HG03457 (cell line): ENCODE measurements at regions not wholly inside any gene's neighbourhood (a gene's known extent, or its start where the extent isn't known, plus 50 kb on each side); places are given as distances from the start of the nearest gene placed in this dataset.

ENCODE experiments used
- ATAC-seq: cut with Tn5 transposase; IDR thresholded peaks from one replicate; pipeline ENCODE4 v1.9.1; 2021; ENCODE audit warnings: moderate number of reproducible peaks; ENCODE audit not compliant: unreplicated experiment

DNA sequence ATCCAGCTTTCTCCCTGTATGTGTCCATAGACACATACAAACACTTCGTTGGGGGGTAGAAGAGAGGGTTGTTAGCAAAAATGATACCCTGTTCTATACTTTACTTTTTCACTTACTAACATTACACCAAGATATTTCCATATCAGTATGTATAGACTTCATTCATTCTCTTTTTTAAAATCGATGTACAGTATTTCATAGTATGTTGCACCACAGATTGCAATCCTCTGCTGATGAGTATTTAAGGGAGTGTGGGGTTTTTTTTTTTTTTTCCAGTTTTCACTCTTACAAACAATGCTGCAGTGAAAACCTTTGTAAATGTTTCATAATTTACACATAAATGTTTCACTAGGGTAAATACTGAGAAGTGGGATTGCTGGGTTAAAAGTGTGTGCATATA is 402.3 kb downstream of the LRATD1 start:
- ATAC-seq = no peak

DNA sequence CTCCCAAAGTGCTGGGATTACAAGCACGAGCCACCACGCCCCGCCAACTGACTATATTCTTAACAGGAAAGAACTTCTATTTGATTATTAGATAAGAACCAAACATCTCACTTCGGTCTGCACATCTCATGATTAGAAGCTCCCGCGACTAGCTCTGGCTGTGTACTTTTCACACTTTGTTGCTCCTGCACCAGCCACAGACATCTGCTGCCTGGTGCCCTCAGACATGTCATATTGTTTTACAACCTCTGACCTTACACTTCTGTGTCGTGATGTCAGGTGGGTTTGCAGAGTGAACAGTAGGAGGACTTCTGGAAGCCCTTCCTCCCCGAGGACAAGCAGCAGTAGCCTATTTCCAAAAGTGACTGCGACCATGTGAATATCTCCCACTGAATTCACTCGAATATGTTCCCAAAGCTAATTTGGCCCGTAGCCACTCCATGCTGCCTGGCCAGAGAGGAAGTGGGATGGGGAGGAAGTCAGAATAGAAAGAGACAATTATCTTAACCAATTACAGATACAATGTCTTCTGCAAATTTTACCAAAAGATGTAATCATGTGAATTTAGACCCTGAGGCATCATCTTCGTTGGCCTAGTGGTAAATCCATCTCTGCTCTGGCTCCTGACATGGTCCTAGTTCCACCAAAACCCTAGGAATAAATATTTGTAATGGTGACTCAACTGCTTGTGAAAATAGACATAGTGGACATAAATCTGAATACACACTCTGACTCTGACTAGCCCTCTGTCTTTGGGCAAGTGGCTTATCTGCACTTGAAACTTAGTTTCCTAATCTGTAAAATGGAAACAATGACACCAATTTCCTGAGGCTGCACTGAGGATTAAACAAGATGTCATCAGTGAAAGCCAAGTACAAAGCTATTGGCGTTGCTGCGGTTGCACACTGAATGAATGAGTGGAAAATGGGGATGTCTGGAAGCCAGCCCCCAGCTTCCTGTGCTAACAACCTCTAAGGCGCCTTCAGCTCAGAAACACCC is 406.1 kb downstream of the LRATD1 start:
- no peak for ATAC-seq

GRCh38 chr2:15040429-15041084 is 408.0 kb downstream of the LRATD1 start:
- ATAC-seq = no peak

- no peak for ATAC-seq
These were observed 408.9 kb downstream of the LRATD1 start for GRCh38 chr2:15041429-15041837.

DNA sequence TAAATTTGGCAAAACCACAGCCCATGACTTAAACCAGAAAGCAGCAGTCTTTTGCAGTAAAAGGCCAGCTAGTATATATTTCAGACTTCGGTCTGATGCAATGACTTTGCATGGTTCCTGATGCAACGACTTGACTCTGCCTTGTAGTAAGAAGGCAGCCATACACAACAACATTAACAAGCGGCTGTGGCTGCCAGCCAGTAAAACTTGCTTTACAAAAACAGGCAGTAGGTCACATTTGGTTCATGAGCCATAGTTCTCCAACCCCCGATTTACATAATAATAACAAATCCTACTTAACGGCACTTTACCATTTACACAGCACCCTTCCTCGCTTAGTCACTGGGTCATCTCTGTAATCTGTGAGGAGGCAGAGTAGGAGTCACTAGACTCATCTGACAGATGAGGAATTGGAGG is 410.3 kb downstream of the LRATD1 start:
- ATAC-seq = no peak

GRCh38 chr2:15043336-15044058 is 411.0 kb downstream of the LRATD1 start:
- no peak for ATAC-seq

GRCh38 chr2:15045054-15045453 is 412.5 kb downstream of the LRATD1 start:
- no peak for ATAC-seq

DNA sequence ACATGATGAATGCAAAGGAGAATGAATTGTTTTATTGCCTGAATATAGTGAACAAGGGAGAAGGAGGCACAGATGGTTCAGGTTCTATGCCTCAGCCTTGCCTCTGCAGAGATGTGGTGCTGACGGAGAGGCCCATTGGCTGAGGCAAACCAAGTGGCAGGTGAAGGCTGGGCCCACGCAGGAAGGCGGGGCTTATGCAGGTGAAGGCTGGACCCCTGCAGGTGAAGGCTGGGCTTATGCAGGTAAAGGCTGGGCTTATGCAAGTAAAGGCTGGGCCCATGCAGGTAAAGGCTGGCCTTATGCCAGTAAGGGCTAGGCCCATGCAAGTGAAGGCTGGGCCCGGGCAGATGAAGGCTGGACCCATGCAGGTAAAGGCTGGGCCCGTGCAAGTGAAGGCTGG is 414.7 kb downstream of the LRATD1 start:
- no peak for ATAC-seq

DNA sequence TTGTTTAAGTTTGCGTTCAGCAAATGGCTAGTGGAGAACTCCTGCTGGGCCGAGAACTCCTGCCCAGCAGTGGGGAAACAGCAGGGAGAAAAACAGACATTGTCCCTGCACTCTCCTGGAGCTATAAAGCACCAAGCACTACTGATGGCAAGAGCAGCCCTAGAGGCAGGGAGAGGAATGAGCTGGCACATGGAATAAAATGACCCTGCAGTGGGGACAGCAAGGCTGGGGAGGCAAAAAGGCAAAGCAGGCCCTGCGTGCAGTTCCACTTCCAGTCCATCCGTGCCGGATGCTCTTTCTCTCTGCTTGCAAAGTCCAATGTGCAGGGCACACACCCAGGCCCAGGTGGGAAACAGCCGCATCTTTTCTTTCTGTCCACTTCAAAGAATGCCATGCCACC is 415.5 kb downstream of the LRATD1 start:
- ATAC-seq = no peak

DNA sequence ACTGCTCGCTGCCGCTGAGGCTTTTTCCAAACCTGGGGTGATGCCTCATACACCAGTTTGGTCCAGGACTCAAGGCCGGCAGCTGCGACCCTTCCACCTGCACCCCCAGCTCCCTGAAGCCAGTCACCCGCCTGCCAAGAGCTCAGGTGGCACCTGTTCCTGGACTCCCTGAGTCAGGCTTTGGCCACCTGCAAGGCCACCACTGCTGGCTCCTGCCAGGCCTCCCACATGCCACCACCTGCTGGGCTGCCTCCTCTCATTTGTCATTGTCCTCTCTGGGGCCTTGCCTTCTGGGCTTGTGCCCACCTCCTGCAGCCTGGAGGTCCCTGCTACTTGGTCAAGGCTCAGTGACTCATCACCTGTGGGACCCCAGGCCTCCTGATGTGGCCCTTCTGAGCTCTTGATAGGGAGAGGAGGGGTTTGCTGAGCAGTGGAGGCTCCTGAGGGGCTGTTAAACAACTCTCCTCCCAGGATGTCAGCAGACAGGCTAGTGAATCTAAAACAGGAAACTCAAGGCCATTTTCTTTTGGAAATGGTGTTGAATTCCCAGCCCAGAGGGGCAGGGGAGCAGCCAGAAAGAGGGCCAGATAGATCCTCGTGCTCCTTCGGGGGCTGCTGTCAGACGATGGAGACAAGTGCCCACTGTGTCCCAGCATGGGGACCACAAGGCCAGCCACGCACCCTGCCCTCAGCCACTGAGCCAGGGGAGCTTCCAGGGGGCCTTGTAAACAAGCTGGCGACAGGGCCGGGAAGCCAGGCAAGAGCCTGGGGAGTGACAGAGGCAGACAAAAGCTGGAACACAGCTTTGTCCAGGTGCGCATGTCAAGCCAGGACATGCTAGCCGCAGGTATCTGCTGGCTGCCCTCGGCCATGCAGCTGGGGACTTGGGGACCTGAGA is 416.8 kb downstream of the LRATD1 start:
- no peak for ATAC-seq

GRCh38 chr2:15050483-15050882 is 418.0 kb downstream of the LRATD1 start:
- ATAC-seq = no peak

DNA sequence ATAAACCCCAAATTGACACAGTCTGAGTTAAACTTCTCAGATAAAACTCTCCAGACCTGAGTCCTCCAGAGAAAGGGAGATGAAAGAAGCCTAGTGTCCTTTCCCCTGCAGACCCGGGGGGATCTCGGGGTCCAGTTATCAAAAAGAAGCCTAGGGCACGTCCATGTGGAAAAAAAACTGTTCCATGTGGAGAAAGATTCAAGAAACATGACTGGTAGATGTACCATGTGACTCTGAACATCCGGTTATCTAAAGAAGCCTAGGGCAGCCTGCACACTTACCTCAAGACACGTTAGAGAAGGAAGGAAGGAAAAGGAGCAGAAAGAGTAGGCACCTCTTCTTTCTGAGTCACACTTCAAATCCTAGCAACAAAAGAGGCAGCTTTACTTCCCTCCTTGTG is 421.0 kb downstream of the LRATD1 start:
- ATAC-seq = no peak

DNA sequence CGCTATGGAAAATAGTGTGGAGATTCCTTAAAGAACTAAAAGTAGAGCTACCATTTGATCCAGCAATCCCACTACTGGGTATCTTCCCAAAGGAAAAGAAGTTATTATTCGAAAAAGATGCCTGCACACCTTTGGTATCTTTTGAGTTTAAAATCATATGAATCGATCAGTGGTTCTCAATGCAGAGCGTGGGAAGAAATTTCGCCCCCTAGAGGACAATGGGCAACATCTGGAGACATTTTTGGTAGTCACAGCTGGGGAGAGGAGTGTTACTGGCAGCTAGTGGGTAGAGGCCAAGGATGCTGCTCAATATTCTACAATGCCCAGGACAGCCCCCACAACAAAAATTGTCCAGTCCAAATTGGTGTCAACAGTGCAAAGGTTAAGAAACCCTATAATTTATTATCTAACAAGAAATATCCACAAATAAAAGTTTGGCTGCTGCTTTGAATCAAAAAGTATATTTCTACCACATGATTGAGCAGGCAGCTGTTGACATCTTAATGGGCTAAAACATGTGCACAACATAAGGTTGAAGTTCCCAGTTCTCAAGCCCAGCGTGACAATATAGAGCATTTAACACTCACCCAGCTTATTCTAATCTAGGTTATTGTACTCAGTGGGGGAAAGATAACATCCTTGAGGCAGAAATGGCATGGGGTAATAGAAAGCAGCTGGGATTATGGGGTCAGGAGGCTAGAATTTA is 425.7 kb downstream of the LRATD1 start:
- ATAC-seq = no peak

DNA sequence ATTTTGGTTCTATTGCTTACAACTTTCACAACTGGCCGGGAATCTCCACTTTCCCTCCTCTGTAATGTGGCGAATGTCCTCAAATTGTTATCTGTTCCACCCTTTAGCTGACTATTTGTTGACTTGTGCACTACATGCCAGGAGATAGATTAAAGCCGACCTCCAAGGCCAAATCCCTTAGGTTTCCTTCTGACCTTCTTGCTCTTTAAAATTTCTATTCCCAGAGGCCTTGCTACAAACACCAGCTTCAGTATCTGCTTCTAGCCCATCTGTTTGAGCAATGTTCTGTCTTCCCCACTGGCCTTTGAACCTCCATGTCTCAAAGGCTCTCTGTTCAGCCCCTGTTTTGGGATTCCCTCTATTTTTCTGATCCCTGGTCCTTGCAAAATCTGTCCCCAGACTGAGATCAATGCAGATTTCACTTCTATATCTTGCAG is 426.2 kb downstream of the LRATD1 start:
- ATAC-seq = no peak

DNA sequence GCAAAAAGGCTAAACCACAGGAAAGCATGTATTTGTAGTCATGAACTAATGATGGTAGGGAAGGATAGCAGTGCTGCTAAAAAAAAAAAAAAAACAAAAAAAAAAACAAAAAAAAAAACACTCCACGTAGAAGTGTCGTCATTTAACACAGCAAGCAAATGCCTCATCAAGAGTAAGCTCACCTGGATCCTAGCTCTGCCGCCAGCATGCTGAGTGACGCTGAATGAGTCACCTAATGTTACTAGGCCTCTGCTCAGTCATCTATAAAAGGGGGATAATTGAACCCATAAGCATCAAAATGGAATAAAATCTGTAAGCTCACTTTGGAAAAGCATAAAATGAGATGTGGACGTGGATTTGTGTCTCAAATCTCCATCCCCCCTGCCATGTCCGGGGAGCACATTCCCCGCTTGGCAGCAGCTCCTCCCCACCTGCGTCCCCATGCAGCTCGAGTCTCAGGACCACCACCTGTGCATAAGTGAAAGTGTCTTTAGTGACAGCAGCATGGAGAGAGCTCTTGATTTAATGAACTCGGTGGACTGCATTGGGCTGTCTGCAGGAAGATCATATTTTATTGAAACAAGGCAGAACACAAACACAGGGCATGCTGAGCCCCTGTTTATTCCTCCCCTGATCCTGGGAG is 427.5 kb downstream of the LRATD1 start:
- no peak for ATAC-seq

GRCh38 chr2:15061268-15061667 is 428.8 kb downstream of the LRATD1 start:
- ATAC-seq = no peak

DNA sequence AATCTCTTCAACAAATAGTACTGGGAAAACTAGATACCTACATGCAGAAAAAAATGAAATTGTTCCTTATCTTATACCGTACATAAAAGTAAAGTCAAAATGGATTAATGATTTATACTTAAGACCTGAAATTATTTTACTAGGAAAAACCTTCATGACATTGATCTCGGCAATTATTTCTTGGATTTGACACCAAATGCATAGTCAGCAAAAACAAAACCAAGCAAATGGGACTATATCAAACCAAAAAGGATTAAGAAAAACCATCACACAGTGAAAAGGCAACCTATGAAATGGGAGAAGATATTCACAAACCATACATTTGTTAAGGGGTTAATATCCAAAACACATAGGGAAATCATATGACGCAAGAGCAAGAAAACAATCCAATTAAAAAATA is 433.6 kb downstream of the LRATD1 start:
- no peak for ATAC-seq

DNA sequence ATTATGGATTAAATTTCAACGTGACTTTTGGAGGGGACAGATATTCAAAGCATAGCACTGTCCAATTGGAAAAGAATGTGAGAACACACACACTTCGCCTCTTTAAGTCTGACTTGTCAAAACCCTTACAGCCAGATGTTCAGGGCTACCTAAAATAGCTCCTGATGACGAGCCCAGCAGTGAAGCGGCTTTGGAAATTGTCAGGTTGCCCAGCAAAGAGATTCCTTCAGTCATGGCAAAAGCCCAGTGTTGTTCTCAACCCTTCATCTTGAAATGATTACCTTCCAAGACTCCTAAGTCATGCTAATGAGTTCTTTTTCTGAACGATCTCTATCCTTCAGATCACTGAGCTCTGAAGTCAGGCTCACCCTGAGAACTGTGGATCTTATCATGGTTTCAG is 436.6 kb downstream of the LRATD1 start:
- no peak for ATAC-seq

DNA sequence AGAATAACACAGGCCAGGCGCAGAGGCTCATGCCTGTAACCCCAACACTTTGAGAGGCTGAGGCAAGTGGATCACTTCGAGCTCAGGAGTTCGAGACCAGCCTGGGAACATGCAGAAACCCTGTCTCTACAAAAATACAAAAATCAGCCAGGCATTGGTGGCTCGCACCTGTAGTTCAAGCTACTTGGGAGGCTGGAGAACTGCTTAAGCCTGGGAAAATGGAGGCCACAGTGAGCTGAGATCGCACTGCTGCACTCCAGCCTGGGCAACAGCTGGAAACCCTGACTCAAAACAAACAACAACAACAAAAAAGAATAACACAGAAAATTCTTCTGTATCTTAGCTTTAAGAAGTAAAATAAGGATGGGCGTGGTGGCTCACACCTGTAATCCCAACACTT is 440.3 kb downstream of the LRATD1 start:
- no peak for ATAC-seq
